HEK293T (cell line): ENCODE measurements at regions not wholly inside any gene's neighbourhood (a gene's known extent, or its start where the extent isn't known, plus 50 kb on each side); places are given as distances from the start of the nearest gene placed in this dataset.

ENCODE experiments used
- CTCF ChIA-PET: fragments of 350-600 bp; formaldehyde crosslinking; extraction: SDS; loops from one replicate; lab custom pipeline; 2021; ENCODE audit warnings: antibody characterized with exemption, inconsistent platforms; lab: Yijun Ruan, JAX
- POLR2A ChIA-PET: fragments of 350-600 bp; formaldehyde crosslinking; extraction: SDS; loops from one replicate; lab custom pipeline; 2020; ENCODE audit warnings: antibody characterized with exemption, inconsistent platforms; lab: Yijun Ruan, JAX
- DNase-seq: peaks from one replicate; pipeline ENCODE4 v3.0.0; 2012; ENCODE audit warnings: mixed read lengths; ENCODE audit errors: extremely low spot score
- ARNT ChIP-seq: fragments of 450-650 bp; IDR thresholded peaks from 2 replicates; pipeline ENCODE4 v1.6.1; 2017; ENCODE audit warnings: mild to moderate bottlenecking
- BHLHE40 ChIP-seq: fragments of 450-650 bp; IDR thresholded peaks from 2 replicates; pipeline ENCODE4 v1.6.1; 2016; ENCODE audit warnings: mild to moderate bottlenecking, moderate library complexity, borderline replicate concordance
- CTBP1 ChIP-seq: fragments of 450-650 bp; IDR thresholded peaks from 2 replicates; pipeline ENCODE4 v1.6.1; 2016; ENCODE audit warnings: borderline replicate concordance
- ELF4 ChIP-seq: fragments of 450-650 bp; IDR thresholded peaks from 2 replicates; pipeline ENCODE4 v1.6.1; 2017; ENCODE audit warnings: antibody characterized with exemption
- FOXA1 ChIP-seq: fragments of 450-650 bp; IDR thresholded peaks from 2 replicates; pipeline ENCODE4 v1.6.1; 2016; ENCODE audit warnings: mild to moderate bottlenecking
- FOXK2 ChIP-seq: fragments of 450-650 bp; IDR thresholded peaks from 2 replicates; pipeline ENCODE4 v1.6.1; 2016; ENCODE audit warnings: mild to moderate bottlenecking
- FOXM1 ChIP-seq: fragments of 450-650 bp; IDR thresholded peaks from 2 replicates; pipeline ENCODE4 v1.6.1; 2017; ENCODE audit warnings: mild to moderate bottlenecking, borderline replicate concordance
- HDGF ChIP-seq: fragments of 450-650 bp; IDR thresholded peaks from 2 replicates; pipeline ENCODE4 v1.6.1; 2017; ENCODE audit warnings: antibody characterized with exemption, borderline replicate concordance
- L3MBTL2 ChIP-seq: fragments of 450-650 bp; conservative IDR thresholded peaks from 2 replicates; pipeline ENCODE4 v1.6.1; 2016; ENCODE audit warnings: mild to moderate bottlenecking
- LEF1 ChIP-seq: fragments of 450-650 bp; IDR thresholded peaks from 2 replicates; pipeline ENCODE4 v1.6.1; 2017; ENCODE audit warnings: mild to moderate bottlenecking, borderline replicate concordance
- NFRKB ChIP-seq: fragments of 450-650 bp; IDR thresholded peaks from 2 replicates; pipeline ENCODE4 v1.6.1; 2016; ENCODE audit warnings: mild to moderate bottlenecking, moderate library complexity
- SP1 ChIP-seq: fragments of 450-650 bp; IDR thresholded peaks from 2 replicates; pipeline ENCODE4 v1.6.1; 2017
- SUZ12 ChIP-seq: fragments of 450-650 bp; IDR thresholded peaks from 2 replicates; pipeline ENCODE4 v1.6.1; 2016; ENCODE audit warnings: mild to moderate bottlenecking
- TARDBP ChIP-seq: fragments of 450-650 bp; IDR thresholded peaks from 2 replicates; pipeline ENCODE4 v1.6.1; 2016
- ZNF384 ChIP-seq: fragments of 450-650 bp; IDR thresholded peaks from 2 replicates; pipeline ENCODE4 v1.6.1; 2016
- TF ChIP-seq, protein P1 (sequence below): fragments of 450-650 bp; IDR thresholded peaks from 2 replicates; pipeline ENCODE4 v1.6.1; 2016

DNA sequence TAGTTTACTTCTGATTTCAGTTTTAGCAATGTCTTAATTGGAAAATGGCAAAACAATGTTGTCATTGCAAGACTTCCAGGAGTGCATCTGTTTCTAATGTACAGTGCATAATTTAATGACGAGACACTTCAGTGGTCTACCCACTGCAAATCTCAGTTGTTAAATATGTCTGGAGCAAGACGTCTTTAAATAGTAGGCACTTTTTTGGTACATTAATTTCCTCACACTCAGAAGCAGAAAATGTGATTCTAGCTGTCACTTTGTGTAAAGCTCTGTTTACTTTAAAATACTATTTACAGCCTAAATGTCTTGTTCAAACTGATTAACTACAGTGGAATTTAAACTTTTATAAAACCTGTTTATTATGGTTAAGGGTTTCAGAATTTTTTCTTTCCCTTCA lies 815.5 kb downstream of the TLE1 start:
- POLR2A ChIA-PET = no interaction called here
- DNase-seq = no peak
- CTCF ChIA-PET = no interaction called here
- TF ChIP-seq BHLHE40 = no peak
- no peak for TF ChIP-seq NFRKB
- TF ChIP-seq CTBP1 = no peak
- no peak for TF ChIP-seq FOXM1
- TF ChIP-seq ARNT = no peak
- TF ChIP-seq, protein P1, sequence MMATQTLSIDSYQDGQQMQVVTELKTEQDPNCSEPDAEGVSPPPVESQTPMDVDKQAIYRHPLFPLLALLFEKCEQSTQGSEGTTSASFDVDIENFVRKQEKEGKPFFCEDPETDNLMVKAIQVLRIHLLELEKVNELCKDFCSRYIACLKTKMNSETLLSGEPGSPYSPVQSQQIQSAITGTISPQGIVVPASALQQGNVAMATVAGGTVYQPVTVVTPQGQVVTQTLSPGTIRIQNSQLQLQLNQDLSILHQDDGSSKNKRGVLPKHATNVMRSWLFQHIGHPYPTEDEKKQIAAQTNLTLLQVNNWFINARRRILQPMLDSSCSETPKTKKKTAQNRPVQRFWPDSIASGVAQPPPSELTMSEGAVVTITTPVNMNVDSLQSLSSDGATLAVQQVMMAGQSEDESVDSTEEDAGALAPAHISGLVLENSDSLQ = no peak
- no peak for TF ChIP-seq HDGF

DNA sequence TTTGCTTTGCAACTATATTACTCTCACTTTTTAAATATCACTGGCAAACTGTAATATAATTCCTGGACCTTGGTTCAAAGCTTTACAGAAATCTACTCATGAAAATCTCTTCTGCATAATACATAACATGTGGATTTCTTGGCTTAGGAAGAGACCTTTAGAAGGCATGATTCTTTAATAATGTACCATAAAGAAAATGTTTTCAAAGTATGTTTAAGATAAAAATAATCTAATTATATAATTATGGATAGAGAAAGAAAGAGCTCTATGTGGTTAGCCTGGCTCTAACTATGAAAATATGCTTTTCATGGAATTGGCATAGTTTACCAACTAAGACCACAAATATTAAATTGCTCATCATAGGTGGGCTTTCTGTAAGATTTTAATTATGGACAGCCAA lies 817.8 kb downstream of the TLE1 start:
- CTCF ChIA-PET = no interaction called here
- DNase-seq = no peak
- TF ChIP-seq ARNT = no peak
- TF ChIP-seq TARDBP = no peak
- TF ChIP-seq SUZ12 = no peak
- TF ChIP-seq FOXA1 = no peak
- TF ChIP-seq FOXM1 = no peak
- TF ChIP-seq FOXK2 = no peak
- no peak for TF ChIP-seq ELF4
- TF ChIP-seq HDGF = no peak
- TF ChIP-seq BHLHE40 = no peak
- TF ChIP-seq NFRKB = no peak
- TF ChIP-seq ZNF384 = no peak
- TF ChIP-seq SP1 = no peak
- TF ChIP-seq, protein P1 = no peak
- no peak for TF ChIP-seq L3MBTL2
- no peak for TF ChIP-seq LEF1
- POLR2A ChIA-PET = no interaction called here

DNA sequence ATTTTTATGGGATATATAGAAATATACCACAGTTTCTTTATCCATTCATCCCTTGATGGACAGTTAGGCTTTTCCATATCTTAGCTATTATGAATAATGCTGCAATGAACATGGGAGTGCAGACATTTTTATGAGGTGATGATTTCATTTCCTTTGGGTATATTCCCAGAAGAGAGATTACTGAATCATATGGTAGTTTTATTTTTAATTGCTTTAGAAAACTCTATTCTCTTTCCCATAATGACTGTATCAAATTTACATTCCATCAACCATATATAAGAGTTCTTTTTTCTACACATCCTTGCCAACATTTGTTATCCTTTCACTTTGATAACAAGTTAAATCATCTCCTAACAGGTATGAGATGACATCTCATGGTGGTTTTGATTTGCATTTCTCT lies 821.6 kb downstream of the TLE1 start:
- TF ChIP-seq ZNF384 = no peak
- TF ChIP-seq FOXK2 = no peak
- ChIA-PET CTCF (no interaction called here), POLR2A (no interaction called here)
- DNase-seq = no peak

DNA sequence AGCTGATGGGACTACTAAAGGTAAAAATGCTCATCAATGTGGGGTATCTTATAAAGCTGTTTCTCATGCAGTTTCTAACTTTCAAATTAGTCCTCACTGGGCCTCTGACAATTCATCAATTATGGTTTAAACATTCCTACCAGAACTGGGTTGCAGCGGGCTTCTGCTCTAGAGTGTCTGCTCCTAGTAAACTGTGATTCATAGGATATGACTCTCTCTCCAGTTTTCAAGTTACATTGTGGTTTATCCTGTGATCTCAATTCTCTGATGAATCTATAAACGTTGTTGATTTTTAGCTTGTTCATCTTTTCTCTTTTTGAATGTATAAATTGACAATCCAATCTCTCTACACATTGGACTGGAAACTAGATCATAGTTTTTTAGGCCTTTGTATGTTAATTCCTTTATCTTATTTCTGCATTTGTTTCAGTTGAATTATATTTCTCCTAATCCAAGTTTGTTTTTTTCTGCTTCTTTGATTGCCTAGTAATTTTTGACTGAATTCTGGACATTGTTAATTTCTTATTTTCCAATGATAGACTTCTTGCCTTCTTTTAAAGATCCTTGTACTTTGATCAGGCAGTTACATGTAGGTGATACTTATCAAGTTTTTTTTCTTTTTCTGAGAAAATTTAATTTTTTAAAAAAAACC lies 822.6 kb downstream of the TLE1 start:
- TF ChIP-seq TARDBP (no peak), CTBP1 (no peak), HDGF (no peak), LEF1 (no peak), SUZ12 (no peak), FOXK2 (no peak), ELF4 (no peak), FOXA1 (no peak), ZNF384 (no peak), ARNT (no peak), NFRKB (no peak), L3MBTL2 (no peak), BHLHE40 (no peak), FOXM1 (no peak), SP1 (no peak)
- TF ChIP-seq, protein P1 = no peak

DNA sequence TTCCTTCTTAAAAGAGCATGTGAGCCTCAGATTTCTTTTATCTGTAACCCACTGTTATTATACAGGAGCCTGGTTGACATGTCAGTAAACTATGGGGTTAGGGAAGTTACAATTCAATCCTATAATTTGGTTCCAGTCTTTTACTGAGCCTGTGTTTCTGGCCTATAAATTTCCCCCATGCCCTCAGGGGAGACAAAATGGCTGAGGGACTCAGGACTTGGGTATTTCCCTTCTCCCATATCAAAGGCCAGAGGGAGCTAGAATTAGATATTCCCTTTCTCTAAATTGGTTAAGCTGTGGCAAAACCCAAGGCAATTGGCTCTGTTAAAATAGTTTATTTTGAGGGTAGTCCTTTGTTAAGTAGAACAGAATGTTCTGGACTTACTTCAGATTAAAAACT lies 823.2 kb downstream of the TLE1 start:
- DNase-seq = no peak
- CTCF ChIA-PET = no interaction called here
- TF ChIP-seq TARDBP (no peak), SP1 (no peak), SUZ12 (no peak), HDGF (no peak), BHLHE40 (no peak), FOXK2 (no peak), ARNT (no peak), FOXM1 (no peak), L3MBTL2 (no peak), CTBP1 (no peak), ELF4 (no peak), LEF1 (no peak), ZNF384 (no peak), FOXA1 (no peak), NFRKB (no peak)
- TF ChIP-seq, protein P1 = no peak
- POLR2A ChIA-PET = no interaction called here

More for the DNA sequence above, 822.6 kb downstream of the TLE1 start:
- ChIA-PET POLR2A (no interaction called here), CTCF (no interaction called here)
- no peak for DNase-seq

DNA sequence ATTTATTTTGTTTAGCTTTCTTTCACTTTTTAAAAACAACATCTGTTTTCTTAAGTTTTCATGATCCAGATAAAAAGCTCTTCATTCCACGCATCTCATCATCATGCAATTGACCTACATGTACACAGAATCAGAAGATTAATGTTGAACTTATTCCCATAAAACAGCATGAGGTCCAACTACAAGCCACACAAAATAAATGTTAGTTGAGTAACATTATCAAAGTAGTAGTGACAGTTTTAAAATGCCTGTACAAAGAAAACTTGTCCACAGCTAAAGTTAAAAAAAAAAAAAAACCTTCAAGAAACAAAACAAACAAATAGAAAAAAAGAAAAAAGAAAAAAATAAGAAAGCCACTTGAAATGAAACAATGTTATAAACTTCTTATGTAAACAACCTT lies 846.3 kb downstream of the TLE1 start:
- no peak for DNase-seq
- ChIA-PET CTCF (no interaction called here), POLR2A (no interaction called here)
- TF ChIP-seq ELF4 (no peak), SUZ12 (no peak), CTBP1 (peak; percentile 19; the same call in 1 of the 2 replicates), ZNF384 (peak; percentile 78), L3MBTL2 (no peak)
- TF ChIP-seq, protein P1 = peak; percentile 70
